HG03196 (cell line): ENCODE measurements at regions not wholly inside any gene's neighbourhood (a gene's known extent, or its start where the extent isn't known, plus 50 kb on each side); places are given as distances from the start of the nearest gene placed in this dataset.
"Not testable (repeated sequence)": the region's sequence is repeated elsewhere in the genome, so short reads cannot be mapped to it uniquely, and the experiment has no call there.

Experiments
- ATAC-seq: cut with Tn5 transposase; IDR thresholded peaks from one replicate; pipeline ENCODE4 v1.9.1; 2021; ENCODE audit not compliant: unreplicated experiment

DNA sequence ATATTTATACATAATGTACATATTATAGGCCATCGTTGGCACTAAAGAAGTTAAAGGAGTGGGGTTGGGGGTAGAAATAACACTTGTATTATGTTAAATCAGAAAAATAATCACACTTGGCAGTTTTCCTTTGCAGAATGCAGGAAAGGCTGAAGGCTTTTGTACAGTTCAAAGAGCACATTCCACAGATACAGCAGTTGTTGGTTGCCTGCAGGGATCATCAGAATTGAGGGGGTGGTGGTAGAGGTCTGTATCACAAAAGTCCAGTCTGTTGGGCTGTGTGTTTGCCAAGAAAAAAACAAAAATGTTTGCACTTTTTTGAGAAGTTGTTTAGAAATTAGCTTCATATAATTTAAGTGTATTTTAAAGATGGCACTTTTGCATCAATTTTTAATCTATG lies 231.8 kb upstream of the FOXP2 start:
- no peak for ATAC-seq

DNA sequence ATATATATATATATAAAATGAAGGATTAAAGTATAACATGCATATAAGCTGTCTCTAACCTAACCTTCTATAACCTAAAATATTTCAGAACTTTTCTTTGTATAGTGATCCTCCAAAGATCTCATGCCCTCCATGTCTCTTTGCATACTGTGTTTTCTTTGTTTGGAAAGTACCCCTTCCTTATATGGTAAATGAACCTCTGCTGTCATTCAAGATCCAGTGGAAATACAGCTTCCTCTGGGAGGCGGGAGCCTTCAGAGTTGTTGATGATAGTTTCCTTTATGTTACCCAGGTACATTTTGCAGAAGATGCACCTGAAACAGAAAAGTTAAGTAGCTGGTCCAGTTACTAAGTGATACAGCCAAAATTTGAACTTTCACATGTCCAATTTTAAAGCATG lies 233.3 kb upstream of the FOXP2 start:
- no peak for ATAC-seq

DNA sequence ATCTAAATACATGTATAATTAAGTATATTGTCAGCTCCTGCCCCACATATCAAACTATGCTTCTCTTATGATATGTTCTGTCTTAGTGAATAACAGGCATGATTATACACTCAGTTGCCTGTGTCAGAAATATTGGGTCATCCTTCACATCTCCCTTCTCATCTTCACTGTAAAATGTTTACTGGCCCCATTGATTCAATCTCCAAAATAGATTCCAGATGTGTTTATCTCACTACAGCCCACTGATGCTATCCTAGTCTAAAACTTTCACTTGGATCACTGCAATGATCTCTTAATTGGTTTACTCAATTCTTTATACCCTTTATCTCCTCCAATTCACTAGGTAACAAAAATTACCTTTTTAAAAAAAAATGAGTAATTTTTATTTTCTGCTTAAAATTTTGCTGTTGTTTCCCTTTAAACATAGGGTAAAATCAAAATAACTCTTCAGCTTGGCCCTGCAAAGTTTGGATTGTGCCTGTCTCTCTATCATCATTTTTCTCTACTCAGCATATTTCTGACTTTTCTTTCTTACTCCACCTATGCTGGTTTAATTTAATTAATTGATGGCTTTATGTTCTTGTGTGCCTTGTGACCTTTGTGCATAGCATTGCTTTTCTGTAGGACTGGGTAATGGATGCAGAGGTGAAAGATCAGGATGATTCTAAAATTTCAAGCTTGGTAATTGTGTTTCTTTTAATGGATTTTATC lies 233.9 kb upstream of the FOXP2 start:
- ATAC-seq, result no peak

DNA sequence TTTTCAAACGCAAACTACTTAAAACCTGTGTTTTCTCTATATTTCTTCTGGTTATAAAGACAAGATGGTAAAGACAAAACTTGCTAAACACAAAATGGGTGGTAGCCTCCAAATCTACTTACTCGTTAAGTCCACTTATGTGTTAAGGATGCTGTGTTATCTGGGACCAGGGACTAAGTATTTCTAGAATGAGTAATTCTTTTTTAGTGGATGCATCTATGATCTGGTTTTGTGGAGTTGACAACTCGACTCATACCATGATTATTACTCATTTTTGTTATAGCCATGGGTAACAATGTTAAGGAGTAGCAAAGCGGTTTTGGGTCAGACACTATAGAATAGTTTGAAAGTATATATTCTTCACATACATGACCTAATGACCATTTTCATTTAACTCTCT lies 239.5 kb upstream of the FOXP2 start:
- ATAC-seq, result no peak

DNA sequence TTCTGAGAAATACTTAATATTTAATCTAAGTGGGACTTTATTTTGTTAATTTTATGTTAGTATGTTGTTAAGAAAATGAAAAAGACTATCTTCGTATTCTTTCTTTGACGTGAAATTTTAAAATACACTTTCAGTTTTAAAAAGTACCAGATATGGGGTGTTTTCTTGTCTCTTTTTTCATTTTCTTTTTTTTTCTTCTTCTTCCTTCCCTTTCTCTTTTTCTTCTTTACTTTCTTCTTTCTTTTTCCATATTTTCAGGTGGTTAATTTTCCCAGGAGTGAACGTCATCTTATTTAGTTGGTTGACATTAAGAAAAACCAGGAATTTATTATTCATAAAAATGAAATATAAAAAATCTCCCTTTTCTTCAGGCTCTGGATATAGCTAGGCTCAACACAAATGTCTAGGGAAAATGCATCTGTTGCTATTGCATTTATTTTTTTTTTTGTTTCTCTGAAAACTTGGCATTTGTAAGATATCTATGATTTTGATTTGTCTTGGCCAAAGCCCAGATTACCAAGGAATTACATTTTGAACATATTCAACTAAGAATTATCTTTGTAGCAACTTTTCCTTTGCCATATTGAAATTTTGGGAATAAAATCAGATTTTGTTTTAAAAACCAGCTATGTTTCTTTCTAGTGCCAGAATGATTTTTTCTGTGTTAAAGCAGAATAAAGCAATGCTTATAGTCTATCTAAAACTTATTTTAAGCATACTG lies 241.3 kb upstream of the FOXP2 start:
- ATAC-seq, result no peak

DNA sequence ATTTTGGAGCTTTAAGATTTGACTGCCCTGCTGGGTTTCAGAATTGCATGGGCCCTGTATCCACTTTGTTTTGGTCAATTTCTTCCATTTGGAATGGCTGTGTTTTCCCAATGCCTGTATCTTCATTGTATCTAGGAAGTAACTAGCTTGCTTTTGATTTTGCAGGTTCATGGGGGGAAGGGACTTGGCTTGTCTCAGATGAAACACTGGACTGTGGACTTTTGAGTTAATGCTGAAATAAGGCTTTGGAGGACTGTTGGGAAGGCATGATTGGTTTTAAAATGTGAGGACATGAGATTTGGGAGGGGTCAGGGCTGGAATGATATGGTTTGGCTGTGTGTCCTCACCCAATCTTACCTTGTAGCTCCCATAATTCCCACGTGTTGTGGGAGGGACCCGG lies 245.2 kb upstream of the FOXP2 start:
- ATAC-seq, result not testable (repeated sequence)

DNA sequence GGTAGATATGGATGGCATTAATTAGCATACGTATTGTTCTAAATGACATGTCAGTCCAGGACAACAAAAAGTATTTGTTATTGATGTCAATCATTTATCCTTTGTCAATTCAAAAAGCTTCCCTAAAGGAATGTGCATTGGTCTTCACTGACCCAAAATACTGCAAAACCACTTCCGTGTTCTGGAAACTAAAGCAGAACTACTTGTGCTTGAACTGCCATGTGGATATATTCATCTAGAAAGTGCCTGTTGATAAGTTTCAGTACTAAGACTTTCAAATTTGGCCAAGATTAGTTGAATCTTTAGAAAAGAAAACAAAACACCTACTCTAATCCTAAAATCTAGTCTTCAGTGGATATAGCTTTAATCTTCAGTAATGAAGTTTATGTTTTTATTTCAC lies 242.1 kb upstream of the PPP1R3A start:
- ATAC-seq, result no peak

DNA sequence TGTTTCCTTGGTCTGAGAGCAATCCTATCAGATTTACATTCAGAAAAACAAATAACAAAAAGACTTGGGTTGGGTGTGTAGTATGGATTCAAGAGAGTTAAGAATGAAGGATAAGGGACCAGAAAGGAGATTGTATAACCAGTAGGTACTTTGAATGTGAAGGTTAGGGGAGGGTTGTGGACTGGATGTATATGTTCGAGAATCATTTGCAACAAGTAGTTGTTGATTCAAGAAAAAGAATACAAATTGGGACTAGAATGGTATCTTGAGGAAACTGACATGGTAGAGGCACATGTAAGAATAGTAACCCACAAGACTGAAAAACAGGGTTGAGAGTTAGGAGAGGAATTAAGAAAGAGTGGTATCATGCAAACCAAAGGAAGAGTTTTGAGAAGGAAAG lies 240.0 kb upstream of the PPP1R3A start:
- ATAC-seq, result no peak

DNA sequence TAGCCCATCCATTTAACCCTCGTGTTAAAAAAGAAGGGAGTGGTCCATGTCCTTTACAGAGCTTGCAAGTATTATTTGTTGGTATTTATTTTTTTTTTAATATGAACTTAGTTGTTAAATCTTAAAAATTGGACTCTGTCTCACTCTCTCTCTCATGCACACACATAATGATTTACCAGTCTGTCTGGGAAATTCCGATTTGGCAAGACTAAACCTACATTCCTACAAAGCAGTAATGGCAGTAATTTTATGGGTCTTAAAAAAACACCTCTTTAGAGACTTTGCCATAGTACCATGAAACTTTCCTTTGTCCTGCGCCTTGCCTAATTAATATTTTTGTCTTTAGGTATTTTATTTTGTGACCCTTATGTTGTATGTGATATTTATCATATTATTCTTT lies 239.5 kb upstream of the PPP1R3A start:
- no peak for ATAC-seq

DNA sequence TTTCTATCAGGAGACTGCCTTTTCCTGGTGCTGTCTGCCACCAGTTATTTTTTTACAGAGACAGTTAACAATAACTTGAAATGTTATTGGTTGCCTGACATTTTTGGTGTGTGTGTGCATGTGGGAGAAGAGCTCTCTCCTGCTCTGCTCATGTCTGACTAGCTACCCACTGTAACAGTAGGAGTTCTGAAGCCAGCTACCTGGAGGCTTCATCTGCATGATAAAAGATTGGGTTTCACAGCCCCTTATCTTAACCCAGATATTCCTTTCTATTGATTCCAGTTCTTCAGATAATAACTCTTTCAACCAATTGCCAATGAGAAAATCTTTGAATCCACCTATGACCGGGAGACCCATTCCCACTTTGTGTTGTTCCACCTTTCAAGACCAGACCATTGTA lies 237.4 kb upstream of the PPP1R3A start:
- ATAC-seq, result no peak

DNA sequence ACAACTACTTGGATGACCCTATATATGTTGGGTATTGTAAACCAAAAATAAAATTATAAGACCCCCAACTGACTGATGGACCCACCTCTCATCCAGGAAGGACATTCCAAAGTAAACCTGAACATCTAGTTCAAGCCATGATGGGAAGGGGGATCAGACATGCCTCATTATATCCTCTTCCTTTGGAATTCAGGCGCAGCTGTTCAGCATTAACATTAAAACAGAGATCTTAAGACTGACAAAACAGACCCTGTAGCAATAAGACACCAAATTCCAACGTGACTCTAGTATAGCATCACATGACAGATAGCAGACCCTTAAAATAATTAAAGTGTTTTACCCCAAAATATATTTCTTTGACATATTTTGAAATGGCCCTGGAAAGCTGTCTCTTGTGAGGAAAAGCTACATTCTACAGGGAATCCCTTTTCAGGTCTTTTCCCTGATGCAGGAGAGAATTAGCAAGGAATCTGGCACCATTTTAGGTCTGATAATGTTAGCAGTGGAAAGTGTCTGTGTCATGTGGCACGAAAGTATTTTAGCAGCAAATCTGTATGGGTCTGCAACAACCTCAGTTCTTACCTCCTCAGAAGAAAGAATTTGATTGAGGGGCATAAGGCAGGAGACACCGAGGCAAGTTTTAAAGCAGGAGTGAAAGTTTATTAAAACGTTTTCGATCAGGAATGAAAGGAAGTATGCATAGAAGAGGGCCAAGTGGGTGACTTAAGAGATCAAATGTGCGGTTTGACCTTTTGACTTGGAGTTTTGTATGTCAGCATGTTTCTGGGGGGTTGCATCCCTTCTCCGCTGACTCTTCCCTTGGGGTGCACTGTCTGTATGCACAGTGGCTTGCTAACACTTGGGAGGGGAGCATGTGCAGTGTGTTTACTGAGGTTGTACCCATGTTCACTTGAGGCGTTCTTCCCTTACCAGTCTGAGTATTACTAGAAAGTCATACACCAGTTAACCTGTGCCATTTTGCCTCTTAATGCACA lies 236.6 kb upstream of the PPP1R3A start:
- no peak for ATAC-seq

DNA sequence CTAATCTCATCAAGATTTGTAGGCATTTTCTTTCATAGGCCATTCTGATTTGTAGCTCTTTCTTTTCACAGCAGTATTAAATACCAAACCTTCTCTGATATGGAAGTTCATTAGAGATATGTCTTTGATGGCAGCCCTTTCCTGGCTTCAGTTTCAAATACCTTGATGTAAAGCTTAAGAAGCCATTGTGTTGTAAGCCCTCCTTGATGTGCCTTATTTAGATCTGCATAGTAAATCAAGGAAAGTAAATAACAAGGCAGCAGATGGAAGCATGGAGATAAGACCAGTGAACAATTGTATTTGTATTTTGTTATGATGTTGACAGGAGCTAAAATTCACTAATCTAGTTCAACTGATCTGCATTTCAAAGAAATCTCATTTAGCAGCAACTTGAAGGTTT lies 234.9 kb upstream of the PPP1R3A start:
- no peak for ATAC-seq

DNA sequence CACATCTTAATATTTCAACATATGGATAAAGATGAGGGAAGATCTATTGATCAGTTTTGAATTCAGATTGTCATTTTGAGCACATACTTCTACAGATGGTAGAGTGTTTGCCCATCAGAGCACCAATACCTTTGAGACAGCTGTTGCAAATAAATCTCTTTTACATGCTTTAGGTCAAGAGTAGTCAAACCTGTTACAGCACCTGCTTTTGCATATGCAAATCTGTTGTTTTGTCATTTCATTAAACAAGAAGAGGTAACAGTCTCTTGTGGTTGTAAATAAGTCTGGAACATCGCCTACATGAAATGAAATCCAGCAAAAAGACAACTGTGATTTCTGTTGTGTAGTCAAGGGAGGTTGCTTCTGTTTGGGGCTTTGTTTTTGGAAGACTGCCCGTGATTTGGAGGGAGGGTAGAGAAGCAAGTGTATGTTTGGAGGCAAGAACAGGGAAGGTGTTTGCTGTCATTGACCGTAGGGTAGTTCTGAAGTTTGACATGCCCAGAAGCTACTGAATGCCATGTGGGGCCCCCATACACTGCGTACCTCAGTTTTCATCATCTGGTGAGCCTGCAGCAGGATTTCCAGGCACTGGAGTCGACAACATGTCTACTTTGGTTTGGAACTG lies 233.6 kb upstream of the PPP1R3A start:
- ATAC-seq, result no peak

DNA sequence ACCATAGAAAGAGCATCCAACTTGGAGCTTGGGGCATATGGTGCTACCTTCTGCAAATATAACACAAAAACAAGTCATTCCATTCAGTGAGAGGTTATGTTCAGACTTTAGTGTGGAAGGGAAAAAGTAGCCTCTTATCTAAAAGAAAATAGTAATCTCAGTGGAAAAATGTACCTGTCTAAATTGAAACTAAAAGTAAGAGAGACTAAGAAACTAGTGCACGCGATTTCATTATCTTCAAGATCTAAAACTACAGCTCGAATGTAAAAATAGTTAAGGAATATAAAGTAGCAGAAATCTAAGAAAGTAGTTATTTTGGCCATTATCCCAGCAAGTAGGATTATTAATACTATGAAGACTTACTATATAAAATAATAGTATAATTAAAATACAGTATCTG lies 233.0 kb upstream of the PPP1R3A start:
- no peak for ATAC-seq

DNA sequence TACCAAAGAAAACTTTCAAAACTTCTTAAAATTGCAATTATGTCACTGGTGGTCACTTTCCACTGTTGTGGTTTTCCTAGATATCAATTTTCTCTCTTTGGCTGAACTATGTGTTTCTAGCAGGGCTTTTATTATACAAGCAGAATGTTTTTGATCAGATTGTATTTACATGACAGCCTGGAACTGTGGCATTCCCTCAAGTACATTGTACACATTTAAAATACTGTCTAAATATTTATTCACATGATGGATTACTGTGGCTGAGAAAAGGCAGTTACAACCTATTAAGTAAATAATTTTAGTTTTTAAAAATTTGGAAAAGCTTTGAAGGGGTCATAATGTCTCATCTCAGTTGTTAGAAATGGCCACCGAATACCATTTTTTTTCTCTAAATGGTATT lies 231.9 kb upstream of the PPP1R3A start:
- no peak for ATAC-seq

DNA sequence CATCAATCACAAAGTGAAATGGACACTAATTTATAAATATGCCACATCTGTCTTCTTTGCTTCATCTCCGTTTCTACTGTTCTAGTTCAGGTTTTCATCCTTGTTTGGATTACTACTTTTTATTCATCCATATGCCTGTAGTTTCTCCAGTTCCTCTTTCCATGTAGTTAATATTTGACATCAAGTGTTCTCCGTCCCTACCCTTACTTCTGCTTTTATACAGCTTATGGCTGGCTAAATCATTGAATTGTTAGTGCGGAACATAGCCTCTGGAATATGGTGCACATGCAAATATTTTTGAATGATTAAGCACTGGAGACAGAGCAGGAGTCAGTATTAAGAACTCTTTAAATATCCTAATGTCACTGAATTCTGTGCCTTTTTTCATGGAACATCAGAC lies 230.0 kb upstream of the PPP1R3A start:
- no peak for ATAC-seq

DNA sequence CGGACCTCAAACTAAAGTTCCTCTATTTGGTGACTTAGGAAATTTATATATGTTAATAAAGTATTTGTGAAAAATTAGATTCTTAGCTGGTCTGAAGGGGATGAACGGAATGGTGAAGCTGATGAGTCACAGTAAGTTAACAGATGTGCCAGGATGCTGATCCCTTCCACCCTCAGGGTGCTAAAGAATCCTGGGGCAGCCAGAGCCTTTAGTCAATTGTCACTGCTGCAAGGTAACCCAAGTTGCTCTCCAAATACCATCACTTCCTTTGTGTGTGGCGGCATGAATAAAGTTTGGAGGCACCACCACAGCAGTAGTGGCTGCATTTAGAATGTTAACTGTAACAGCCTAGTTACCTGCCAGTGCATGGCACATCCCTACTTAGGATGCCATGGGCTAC lies 222.6 kb upstream of the PPP1R3A start:
- ATAC-seq, result no peak

DNA sequence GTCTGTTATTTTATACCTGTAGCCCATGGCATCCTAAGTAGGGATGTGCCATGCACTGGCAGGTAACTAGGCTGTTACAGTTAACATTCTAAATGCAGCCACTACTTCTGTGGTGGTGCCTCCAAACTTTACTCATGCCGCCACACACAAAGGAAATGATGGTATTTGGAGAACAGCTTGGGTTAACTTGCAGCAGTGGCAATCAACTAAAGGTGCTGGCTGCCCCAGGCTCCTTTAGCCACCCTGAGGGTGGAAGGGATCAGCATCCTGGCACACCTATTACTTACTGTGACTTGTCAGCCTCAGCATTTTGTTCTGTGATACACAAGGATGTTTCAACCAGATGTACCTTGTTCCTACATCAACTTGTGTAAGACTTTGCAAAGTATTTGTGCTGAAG lies 221.8 kb upstream of the PPP1R3A start:
- ATAC-seq, result no peak

DNA sequence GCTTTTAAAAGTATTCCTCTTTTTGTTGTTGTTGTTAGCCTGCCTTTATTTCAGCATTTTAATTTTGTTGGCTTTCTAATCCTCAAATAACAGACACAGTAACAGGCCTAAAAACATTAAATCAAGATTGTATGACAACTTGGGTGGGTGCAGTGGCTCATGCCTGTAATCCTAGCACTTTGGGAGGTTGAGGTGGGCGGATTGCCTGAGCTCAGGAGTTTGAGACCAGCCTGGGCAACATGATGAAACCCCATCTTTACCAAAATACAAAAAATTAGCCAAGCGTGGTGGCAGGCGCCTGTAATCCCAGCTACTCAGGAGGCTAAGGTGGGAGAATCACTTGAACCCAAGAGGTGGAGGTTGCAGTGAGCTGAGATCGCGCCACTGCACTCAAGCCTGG lies 220.9 kb upstream of the PPP1R3A start:
- not testable (repeated sequence) for ATAC-seq

DNA sequence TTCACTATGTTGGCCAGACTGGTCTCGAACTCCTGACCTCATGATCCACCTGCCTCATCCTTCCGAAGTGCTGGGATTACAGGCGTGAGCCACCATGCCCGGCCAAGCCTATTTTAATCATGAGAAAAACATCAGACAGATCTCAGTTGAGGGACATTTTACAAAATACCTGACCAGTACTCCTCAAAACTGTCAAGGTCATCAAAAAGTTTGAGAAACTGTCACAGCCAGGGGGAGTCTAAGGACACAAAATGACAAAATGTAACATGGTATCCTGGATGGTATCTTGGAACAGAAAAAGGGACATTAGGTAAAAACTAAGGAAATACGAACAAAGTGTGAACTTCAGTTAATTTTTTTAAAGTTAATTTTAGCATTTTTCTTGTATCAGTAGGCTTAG lies 219.8 kb upstream of the PPP1R3A start:
- no peak for ATAC-seq

DNA sequence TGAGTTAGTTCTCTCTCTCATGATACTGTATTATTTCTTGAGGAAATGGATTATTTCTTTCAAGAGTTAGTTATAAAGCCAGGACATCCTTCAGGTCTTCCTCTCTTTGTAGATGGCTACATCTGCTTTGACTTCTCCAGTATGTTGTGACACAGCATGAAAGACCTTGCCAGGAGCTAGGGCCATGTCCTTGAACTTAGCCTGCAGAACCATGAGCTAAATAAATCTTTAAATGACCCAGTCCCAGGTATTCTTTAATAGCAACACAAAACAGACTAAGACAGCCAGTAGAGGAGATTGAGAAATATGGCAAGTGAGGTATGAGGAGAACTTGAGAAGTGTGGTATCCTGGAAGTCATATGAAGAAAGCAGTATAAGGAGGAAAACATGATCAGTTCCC lies 214.9 kb upstream of the PPP1R3A start:
- no peak for ATAC-seq
